B cell (primary cell): ENCODE measurements at regions not wholly inside any gene's neighbourhood (a gene's known extent, or its start where the extent isn't known, plus 50 kb on each side); places are given as distances from the start of the nearest gene placed in this dataset.

Experiments
- EZH2 ChIP-seq: IDR thresholded peaks from 2 replicates; pipeline ENCODE4 v1.6.1; 2012; ENCODE audit warnings: borderline replicate concordance, low read depth, mild to moderate bottlenecking, moderate library complexity, low read length; ENCODE audit not compliant: insufficient read depth, poor library complexity, severe bottlenecking
- TF ChIP-seq, protein P1 (sequence below): fragments of 200-600 bp; IDR thresholded peaks from one replicate; pipeline ENCODE4 v1.8.0; 2022; ENCODE audit warnings: antibody characterized with exemption, mild to moderate bottlenecking

DNA sequence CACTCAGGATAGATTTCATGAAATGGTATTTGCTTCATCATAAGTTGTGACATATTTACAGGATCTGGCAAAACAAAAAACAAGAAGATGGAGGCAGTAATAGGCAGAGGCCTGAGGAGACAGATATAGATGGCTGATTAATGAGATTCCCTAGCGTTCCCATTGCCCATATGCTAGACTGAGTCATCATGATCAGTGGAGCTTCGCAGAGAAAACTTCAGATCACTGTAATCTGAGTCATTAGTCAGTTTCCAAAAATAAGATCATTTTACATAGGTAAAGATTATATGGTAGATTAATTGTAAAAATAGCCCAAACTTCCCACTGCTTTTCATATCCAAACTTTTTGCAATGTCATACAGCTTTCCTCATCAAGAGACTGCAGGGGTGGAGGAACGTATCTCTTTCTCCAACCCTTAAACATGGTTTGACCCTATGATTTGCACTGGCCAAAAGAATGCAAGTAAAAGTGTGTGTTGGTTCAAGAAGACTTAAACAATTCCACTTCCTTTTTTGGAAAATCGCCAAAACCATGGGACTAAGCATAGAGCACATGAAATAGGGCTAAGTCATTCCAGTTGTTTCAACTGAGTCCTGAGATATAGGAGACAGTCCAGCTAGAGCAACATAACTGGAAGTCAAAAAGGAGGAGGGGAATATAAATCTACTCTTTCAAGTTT, 626.0 kb downstream of the RNF144B start:
- TF ChIP-seq, protein P1, sequence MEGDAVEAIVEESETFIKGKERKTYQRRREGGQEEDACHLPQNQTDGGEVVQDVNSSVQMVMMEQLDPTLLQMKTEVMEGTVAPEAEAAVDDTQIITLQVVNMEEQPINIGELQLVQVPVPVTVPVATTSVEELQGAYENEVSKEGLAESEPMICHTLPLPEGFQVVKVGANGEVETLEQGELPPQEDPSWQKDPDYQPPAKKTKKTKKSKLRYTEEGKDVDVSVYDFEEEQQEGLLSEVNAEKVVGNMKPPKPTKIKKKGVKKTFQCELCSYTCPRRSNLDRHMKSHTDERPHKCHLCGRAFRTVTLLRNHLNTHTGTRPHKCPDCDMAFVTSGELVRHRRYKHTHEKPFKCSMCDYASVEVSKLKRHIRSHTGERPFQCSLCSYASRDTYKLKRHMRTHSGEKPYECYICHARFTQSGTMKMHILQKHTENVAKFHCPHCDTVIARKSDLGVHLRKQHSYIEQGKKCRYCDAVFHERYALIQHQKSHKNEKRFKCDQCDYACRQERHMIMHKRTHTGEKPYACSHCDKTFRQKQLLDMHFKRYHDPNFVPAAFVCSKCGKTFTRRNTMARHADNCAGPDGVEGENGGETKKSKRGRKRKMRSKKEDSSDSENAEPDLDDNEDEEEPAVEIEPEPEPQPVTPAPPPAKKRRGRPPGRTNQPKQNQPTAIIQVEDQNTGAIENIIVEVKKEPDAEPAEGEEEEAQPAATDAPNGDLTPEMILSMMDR = no peak
- TF ChIP-seq EZH2 = no peak
